Nephron (organoid): ENCODE measurements at regions not wholly inside any gene's neighbourhood (a gene's known extent, or its start where the extent isn't known, plus 50 kb on each side); places are given as distances from the start of the nearest gene placed in this dataset.

Experiments used
- H3K27ac Mint-ChIP-seq, 3 experiments: 2 replicates each; pipeline ENCODE4 v1.8.0; 2020; ENCODE audit warnings: mixed read lengths in 3 of 3, mild to moderate bottlenecking in 2 of 3, moderate library complexity in 1 of 3
- H3K27me3 Mint-ChIP-seq: 2 replicates; pipeline ENCODE4 v1.8.0; 2021; ENCODE audit warnings: low read depth, mild to moderate bottlenecking, moderate library complexity, mixed read lengths
- H3K36me3 Mint-ChIP-seq: 2 replicates; pipeline ENCODE4 v1.8.0; 2020; ENCODE audit warnings: low read depth, mixed read lengths
- H3K4me1 Mint-ChIP-seq: 2 replicates; pipeline ENCODE4 v1.8.0; 2020; ENCODE audit warnings: mixed read lengths
- H3K4me3 Mint-ChIP-seq, 3 experiments: 2 replicates each; pipeline ENCODE4 v1.8.0; 2020; ENCODE audit warnings: mild to moderate bottlenecking in 3 of 3, mixed read lengths in 3 of 3, moderate library complexity in 2 of 3
- H3K9me3 Mint-ChIP-seq: 2 replicates; pipeline ENCODE4 v1.8.0; 2020; ENCODE audit warnings: mixed read lengths
- TF ChIP-seq, protein P1 (sequence below), 3 experiments: fragments of 200-600 bp; sonication (generic); IDR thresholded peaks; one replicate each; pipeline ENCODE4 v1.5.0; 2021; ENCODE audit warnings: antibody characterized with exemption in 3 of 3; ENCODE audit not compliant: unreplicated experiment in 3 of 3

DNA sequence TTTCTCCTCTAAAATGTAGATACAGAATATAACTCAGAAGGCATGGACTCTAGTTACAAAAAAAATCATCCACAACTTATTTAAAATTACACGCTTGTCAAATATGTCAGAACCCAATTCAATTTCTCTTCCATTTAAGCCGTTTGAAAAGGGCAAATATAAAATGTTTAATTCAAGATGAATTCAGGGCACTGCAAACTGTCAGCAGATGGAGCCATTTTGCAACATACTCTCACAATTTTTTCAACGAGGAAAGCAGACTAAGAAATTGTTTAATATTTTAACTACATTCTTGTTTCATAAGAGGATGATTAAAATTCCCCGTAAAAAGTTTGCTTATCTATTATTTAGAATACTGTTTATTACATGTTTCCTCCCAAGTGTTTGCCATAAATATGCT is 321.3 kb upstream of the CPXCR1 start:
- Mint-ChIP-seq H3K4me1 (no peaks in the 10 kb centered on the region), H3K27me3 (no peaks in the 10 kb centered on the region), H3K4me3 (no peak overlapping the region), H3K9me3 (no peaks in the 10 kb centered on the region), H3K36me3 (no peaks in the 10 kb centered on the region), H3K27ac (no peak overlapping the region)
- TF ChIP-seq, protein P1, sequence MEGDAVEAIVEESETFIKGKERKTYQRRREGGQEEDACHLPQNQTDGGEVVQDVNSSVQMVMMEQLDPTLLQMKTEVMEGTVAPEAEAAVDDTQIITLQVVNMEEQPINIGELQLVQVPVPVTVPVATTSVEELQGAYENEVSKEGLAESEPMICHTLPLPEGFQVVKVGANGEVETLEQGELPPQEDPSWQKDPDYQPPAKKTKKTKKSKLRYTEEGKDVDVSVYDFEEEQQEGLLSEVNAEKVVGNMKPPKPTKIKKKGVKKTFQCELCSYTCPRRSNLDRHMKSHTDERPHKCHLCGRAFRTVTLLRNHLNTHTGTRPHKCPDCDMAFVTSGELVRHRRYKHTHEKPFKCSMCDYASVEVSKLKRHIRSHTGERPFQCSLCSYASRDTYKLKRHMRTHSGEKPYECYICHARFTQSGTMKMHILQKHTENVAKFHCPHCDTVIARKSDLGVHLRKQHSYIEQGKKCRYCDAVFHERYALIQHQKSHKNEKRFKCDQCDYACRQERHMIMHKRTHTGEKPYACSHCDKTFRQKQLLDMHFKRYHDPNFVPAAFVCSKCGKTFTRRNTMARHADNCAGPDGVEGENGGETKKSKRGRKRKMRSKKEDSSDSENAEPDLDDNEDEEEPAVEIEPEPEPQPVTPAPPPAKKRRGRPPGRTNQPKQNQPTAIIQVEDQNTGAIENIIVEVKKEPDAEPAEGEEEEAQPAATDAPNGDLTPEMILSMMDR (IDR thresholded peaks at IDR 0.05; ENCODE audit: unreplicated experiment in 3 of 3), result peak; percentile 49 to 73 (median 61)

DNA sequence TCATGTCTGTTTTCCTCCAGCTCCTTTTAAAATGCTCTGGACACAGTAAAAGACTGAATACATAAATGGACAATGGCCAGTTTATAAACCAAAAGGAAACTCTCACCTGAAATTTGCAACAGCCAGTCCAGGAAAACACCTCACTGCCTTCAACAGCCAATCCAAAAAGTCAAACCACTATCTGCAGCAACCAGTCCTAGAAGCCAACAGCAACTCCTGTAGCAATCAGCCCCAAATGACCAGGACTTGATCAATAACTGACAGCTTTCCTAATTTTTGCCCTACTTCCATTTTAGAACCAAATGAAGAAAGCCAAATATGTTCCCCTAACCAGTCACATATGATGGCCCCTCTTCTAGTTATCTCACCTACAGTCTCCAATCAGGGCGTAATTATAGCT is 309.5 kb upstream of the CPXCR1 start:
- H3K4me1 Mint-ChIP-seq, result no peaks in the 10 kb centered on the region
- H3K27ac Mint-ChIP-seq, result no peak overlapping the region
- H3K36me3 Mint-ChIP-seq, result no peaks in the 10 kb centered on the region
- no peaks in the 10 kb centered on the region for H3K27me3 Mint-ChIP-seq
- TF ChIP-seq, protein P1 (IDR thresholded peaks at IDR 0.05; ENCODE audit: unreplicated experiment in 3 of 3), result no peak
- peaks cover 11% of the 10 kb centered on the region for H3K9me3 Mint-ChIP-seq
- no peak overlapping the region for H3K4me3 Mint-ChIP-seq

DNA sequence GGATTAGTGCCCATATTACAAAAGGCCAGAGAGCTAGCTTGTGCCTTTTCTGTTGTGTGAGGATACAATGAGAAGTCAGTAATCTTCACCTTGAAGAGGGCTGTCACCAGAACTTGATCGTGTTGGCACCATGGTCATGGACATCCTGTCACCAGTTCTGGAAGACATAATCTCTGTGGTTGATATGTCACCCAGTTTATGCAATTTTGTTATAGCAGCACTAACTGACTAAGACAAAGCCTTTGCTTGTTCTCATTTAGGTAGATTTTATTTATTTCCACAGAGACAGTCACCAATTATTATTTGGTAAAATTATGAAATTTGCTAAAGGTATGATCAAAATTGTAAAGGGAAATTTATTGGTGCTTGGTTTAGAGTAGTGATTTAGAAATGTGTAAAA is 308.8 kb upstream of the CPXCR1 start:
- Mint-ChIP-seq H3K36me3 (no peaks in the 10 kb centered on the region), H3K27ac (no peak overlapping the region), H3K27me3 (no peaks in the 10 kb centered on the region), H3K4me1 (no peaks in the 10 kb centered on the region), H3K4me3 (no peak overlapping the region), H3K9me3 (peaks cover 11% of the 10 kb centered on the region)
- TF ChIP-seq, protein P1 (IDR thresholded peaks at IDR 0.05; ENCODE audit: unreplicated experiment in 3 of 3), result no peak

DNA sequence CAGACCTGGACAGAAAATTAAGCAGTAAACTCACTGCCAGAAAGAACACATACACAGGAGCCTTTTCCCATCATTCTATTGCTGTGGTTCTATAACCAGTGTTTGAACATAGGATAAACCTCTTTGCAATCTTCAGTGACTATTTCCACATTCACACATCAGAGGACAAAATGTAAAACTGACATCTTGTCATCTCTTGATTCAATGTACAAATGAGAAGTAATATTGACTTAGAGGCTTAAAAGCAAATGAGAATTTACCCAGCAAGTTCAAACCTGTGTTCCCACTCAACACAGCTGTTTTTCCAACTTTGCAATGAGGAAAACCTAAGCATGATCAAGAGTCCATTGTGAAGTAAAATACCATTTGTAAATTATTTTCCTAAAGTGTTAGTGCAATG is 307.1 kb upstream of the CPXCR1 start:
- H3K4me1 Mint-ChIP-seq, result no peaks in the 10 kb centered on the region
- H3K36me3 Mint-ChIP-seq, result no peaks in the 10 kb centered on the region
- H3K27me3 Mint-ChIP-seq, result no peaks in the 10 kb centered on the region
- H3K4me3 Mint-ChIP-seq, result no peak overlapping the region
- H3K27ac Mint-ChIP-seq, result no peak overlapping the region
- TF ChIP-seq, protein P1 (IDR thresholded peaks at IDR 0.05; ENCODE audit: unreplicated experiment in 3 of 3), result no peak
- peaks cover 11% of the 10 kb centered on the region for H3K9me3 Mint-ChIP-seq
